ENCODE measurements at regions not wholly inside any gene's neighbourhood (a gene's known extent, or its start where the extent isn't known, plus 50 kb on each side); places are given as distances from the start of the nearest gene placed in this dataset.

DNA sequence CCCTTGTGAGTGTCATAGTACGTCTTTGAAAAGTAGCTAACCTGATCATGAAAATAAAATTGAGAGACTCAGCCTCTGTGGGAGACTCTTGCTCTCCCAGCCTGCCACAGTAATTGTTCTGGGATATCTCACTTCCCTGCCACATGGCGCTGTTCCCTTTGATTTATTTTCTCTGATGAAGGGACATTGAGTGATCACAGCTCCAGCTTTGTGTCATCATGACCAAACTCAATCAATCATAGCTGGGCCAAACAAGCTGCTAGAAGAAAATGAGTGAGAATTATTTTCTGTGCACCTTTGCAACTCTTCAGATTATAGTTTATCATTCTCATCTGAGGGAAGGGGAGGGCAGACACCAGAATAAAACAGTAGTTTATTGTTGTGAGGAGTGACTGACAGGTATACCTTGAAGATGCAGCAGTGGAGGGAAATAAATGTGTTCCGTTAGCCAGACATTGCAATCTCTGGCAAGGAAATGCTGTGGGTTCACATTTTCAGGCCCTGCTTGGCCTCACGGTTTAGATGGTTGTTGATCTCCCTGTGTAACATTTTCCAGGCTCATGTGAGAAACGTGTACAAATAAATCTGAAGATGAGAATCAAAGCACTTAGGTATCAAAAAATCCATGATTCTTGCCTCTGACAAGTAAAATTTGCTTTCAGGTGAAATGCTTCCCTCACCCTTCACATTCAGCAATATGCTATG is 174.7 kb upstream of the FBXL17 start:
- TF ChIP-seq, protein P1, sequence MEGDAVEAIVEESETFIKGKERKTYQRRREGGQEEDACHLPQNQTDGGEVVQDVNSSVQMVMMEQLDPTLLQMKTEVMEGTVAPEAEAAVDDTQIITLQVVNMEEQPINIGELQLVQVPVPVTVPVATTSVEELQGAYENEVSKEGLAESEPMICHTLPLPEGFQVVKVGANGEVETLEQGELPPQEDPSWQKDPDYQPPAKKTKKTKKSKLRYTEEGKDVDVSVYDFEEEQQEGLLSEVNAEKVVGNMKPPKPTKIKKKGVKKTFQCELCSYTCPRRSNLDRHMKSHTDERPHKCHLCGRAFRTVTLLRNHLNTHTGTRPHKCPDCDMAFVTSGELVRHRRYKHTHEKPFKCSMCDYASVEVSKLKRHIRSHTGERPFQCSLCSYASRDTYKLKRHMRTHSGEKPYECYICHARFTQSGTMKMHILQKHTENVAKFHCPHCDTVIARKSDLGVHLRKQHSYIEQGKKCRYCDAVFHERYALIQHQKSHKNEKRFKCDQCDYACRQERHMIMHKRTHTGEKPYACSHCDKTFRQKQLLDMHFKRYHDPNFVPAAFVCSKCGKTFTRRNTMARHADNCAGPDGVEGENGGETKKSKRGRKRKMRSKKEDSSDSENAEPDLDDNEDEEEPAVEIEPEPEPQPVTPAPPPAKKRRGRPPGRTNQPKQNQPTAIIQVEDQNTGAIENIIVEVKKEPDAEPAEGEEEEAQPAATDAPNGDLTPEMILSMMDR (IDR thresholded peaks at IDR 0.05; ENCODE audit: low read length) = no peak
- no peak for TF ChIP-seq EZH2phosphoT487 (IDR thresholded peaks at IDR 0.05; ENCODE audit: low read length)
